Loucy (cell line): ENCODE measurements at regions not wholly inside any gene's neighbourhood (a gene's known extent, or its start where the extent isn't known, plus 50 kb on each side); places are given as distances from the start of the nearest gene placed in this dataset.

Experiments
- H2AFZ ChIP-seq: fragments of 200-600 bp; sonication (generic); 2 replicates; pipeline ENCODE4 v1.6.0; 2016; ENCODE audit warnings: antibody characterized with exemption, mild to moderate bottlenecking, low read length, moderate library complexity
- H3F3A ChIP-seq: fragments of 200-600 bp; 2 replicates; pipeline ENCODE4 v1.6.0; 2016; ENCODE audit warnings: antibody characterized with exemption, low read depth, mild to moderate bottlenecking
- H3K27me3 ChIP-seq: fragments of 200-600 bp; sonication (generic); 2 replicates; pipeline ENCODE4 v1.6.1; 2014; ENCODE audit warnings: low read length, mild to moderate bottlenecking; ENCODE audit not compliant: insufficient read depth, poor library complexity, severe bottlenecking
- H3K36me3 ChIP-seq: fragments of 200-600 bp; sonication (generic); 2 replicates; pipeline ENCODE4 v1.6.1; 2016; ENCODE audit warnings: low read length; ENCODE audit not compliant: insufficient read depth
- H3K4me1 ChIP-seq: fragments of 200-600 bp; sonication (generic); 2 replicates; pipeline ENCODE4 v1.5.1; 2014; ENCODE audit warnings: low read length, mild to moderate bottlenecking; ENCODE audit not compliant: insufficient read depth, poor library complexity, severe bottlenecking
- H3K4me2 ChIP-seq: fragments of 200-600 bp; sonication (generic); 2 replicates; pipeline ENCODE4 v1.6.0; 2014; ENCODE audit warnings: antibody characterized with exemption, low read length, low read depth, mild to moderate bottlenecking; ENCODE audit not compliant: poor library complexity, severe bottlenecking
- H3K4me3 ChIP-seq: fragments of 200-600 bp; sonication (generic); 2 replicates; pipeline ENCODE4 v1.5.1; 2014; ENCODE audit warnings: low read length, mild to moderate bottlenecking, mixed read lengths; ENCODE audit not compliant: poor library complexity, severe bottlenecking
- H3K79me2 ChIP-seq: fragments of 200-600 bp; sonication (generic); 2 replicates; pipeline ENCODE4 v1.6.1; 2014; ENCODE audit warnings: low read length; ENCODE audit not compliant: insufficient read depth
- H3K9ac ChIP-seq: fragments of 200-600 bp; sonication (generic); 2 replicates; pipeline ENCODE4 v1.6.0; 2014; ENCODE audit warnings: mild to moderate bottlenecking, low read depth, low read length, moderate library complexity; ENCODE audit not compliant: poor library complexity, severe bottlenecking
- H3K9me2 ChIP-seq: fragments of 200-600 bp; sonication (generic); replicated peaks from 2 replicates; pipeline ENCODE4 v1.6.1; 2016; ENCODE audit warnings: low read depth, low read length, mixed read lengths
- H3K9me3 ChIP-seq: fragments of 200-600 bp; sonication (generic); 2 replicates; pipeline ENCODE4 v1.6.1; 2014; ENCODE audit warnings: mild to moderate bottlenecking, antibody characterized with exemption, low read length, low read depth; ENCODE audit not compliant: insufficient read depth
- H4K20me1 ChIP-seq: fragments of 200-600 bp; sonication (generic); 2 replicates; pipeline ENCODE4 v1.6.0; 2014; ENCODE audit warnings: antibody characterized with exemption, low read length, mild to moderate bottlenecking; ENCODE audit not compliant: insufficient read depth, poor library complexity, severe bottlenecking
- EZH2phosphoT487 ChIP-seq: fragments of 200-600 bp; IDR thresholded peaks from 2 replicates; pipeline ENCODE4 v1.6.1; 2018; ENCODE audit warnings: antibody characterized with exemption, mild to moderate bottlenecking, moderate library complexity, borderline replicate concordance
- TF ChIP-seq, protein P1 (sequence below): fragments of 200-600 bp; sonication (generic); conservative IDR thresholded peaks from 2 replicates; pipeline ENCODE4 v1.5.1; 2014; ENCODE audit warnings: mild to moderate bottlenecking, antibody characterized with exemption, low read length

- Histone ChIP-seq H3K79me2 (no peaks in the 10 kb centered on the region), H3K9me3 (no peaks in the 10 kb centered on the region), H3K4me3 (no peak overlapping the region), H3K9ac (no peak overlapping the region), H3K27me3 (no peaks in the 10 kb centered on the region), H2AFZ (no peak overlapping the region), H3K4me2 (peak overlapping the region; percentile 41), H3K9me2 (no peaks in the 10 kb centered on the region), H4K20me1 (no peaks in the 10 kb centered on the region), H3K36me3 (no peaks in the 10 kb centered on the region), H3F3A (no peaks in the 10 kb centered on the region), H3K4me1 (peaks cover 14% of the 10 kb centered on the region)
- no peak for TF ChIP-seq EZH2phosphoT487
- TF ChIP-seq, protein P1, sequence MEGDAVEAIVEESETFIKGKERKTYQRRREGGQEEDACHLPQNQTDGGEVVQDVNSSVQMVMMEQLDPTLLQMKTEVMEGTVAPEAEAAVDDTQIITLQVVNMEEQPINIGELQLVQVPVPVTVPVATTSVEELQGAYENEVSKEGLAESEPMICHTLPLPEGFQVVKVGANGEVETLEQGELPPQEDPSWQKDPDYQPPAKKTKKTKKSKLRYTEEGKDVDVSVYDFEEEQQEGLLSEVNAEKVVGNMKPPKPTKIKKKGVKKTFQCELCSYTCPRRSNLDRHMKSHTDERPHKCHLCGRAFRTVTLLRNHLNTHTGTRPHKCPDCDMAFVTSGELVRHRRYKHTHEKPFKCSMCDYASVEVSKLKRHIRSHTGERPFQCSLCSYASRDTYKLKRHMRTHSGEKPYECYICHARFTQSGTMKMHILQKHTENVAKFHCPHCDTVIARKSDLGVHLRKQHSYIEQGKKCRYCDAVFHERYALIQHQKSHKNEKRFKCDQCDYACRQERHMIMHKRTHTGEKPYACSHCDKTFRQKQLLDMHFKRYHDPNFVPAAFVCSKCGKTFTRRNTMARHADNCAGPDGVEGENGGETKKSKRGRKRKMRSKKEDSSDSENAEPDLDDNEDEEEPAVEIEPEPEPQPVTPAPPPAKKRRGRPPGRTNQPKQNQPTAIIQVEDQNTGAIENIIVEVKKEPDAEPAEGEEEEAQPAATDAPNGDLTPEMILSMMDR, result no peak
Observed at GRCh38 chr18:39365836-39366485, 1800.4 kb upstream of the CELF4 start.

- no peak overlapping the region for H3K9ac ChIP-seq
- no peak overlapping the region for H2AFZ ChIP-seq
- TF ChIP-seq, protein P1, result no peak
- no peak for TF ChIP-seq EZH2phosphoT487
- H3K4me3 ChIP-seq, result no peak overlapping the region
- no peaks in the 10 kb centered on the region for H4K20me1 ChIP-seq
- no peaks in the 10 kb centered on the region for H3K9me3 ChIP-seq
- H3K27me3 ChIP-seq, result no peaks in the 10 kb centered on the region
- H3F3A ChIP-seq, result no peaks in the 10 kb centered on the region
- H3K36me3 ChIP-seq, result no peaks in the 10 kb centered on the region
- H3K4me2 ChIP-seq, result no peak overlapping the region
- H3K79me2 ChIP-seq, result no peaks in the 10 kb centered on the region
- H3K4me1 ChIP-seq, result no peaks in the 10 kb centered on the region
- no peaks in the 10 kb centered on the region for H3K9me2 ChIP-seq
Observed at GRCh38 chr18:39360072-39360471, 1794.5 kb upstream of the CELF4 start.

DNA sequence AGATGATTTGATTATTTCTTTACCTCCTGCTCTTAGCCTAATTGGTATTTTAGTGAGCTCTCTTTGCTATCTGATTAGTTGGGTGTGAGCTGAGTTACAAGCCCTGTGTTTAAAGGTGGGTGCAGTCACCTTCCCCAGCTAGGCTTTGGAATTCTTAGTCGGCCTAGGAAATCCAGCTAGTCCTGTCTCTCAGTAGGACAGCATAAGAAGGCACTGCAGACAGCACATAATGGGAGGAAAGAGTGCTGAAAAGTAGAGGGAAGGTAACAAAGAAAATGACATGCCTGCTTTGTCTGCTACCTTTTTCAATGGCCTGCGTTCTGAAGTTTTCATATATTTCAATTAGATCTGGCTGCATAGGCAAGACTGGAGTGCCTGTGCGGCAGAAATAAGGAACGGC, 1794.0 kb upstream of the CELF4 start:
- H3K4me3 ChIP-seq, result no peak overlapping the region
- H2AFZ ChIP-seq, result no peak overlapping the region
- H3F3A ChIP-seq, result no peaks in the 10 kb centered on the region
- no peaks in the 10 kb centered on the region for H3K9me3 ChIP-seq
- H3K79me2 ChIP-seq, result no peaks in the 10 kb centered on the region
- H3K4me1 ChIP-seq, result no peaks in the 10 kb centered on the region
- no peaks in the 10 kb centered on the region for H3K36me3 ChIP-seq
- no peaks in the 10 kb centered on the region for H4K20me1 ChIP-seq
- H3K27me3 ChIP-seq, result no peaks in the 10 kb centered on the region
- no peak overlapping the region for H3K9ac ChIP-seq
- H3K4me2 ChIP-seq, result no peak overlapping the region
- TF ChIP-seq EZH2phosphoT487, result no peak
- TF ChIP-seq, protein P1, result no peak
- no peaks in the 10 kb centered on the region for H3K9me2 ChIP-seq
